GM06990 (cell line): ENCODE measurements at regions not wholly inside any gene's neighbourhood (a gene's known extent, or its start where the extent isn't known, plus 50 kb on each side); places are given as distances from the start of the nearest gene placed in this dataset.

Experiments used
- DNase-seq: peaks from one replicate; pipeline ENCODE4 v3.0.0-alpha.2; 2011; ENCODE audit not compliant: insufficient read length; ENCODE audit errors: extremely low read depth
- H3K27me3 ChIP-seq: replicated peaks from 2 replicates; pipeline ENCODE4 v1.6.0; 2011; ENCODE audit warnings: low read length; ENCODE audit not compliant: control insufficient read depth, insufficient read depth
- H3K36me3 ChIP-seq: 2 replicates; pipeline ENCODE4 v1.5.1; 2011; ENCODE audit warnings: low read length; ENCODE audit not compliant: control insufficient read depth, insufficient read depth
- H3K4me3 ChIP-seq: replicated peaks from 2 replicates; pipeline ENCODE4 v1.5.1; 2011; ENCODE audit warnings: low read depth, mild to moderate bottlenecking, control low read depth, low read length
- CTCF ChIP-seq: IDR thresholded peaks from 2 replicates; pipeline ENCODE4 v1.5.1; 2011; ENCODE audit warnings: low read length, control low read depth, mild to moderate bottlenecking, inconsistent platforms; ENCODE audit not compliant: insufficient read depth, poor library complexity, severe bottlenecking

- H3K36me3 ChIP-seq, result no peaks in the 10 kb centered on the region
- no peak overlapping the region for H3K4me3 ChIP-seq
- H3K27me3 ChIP-seq, result no peaks in the 10 kb centered on the region
- no peak for DNase-seq
- no peak for TF ChIP-seq CTCF
Observed at GRCh38 chr11:15341587-15341986, 226.9 kb downstream of the INSC start.

GRCh38 chr11:15342163-15342562, 227.4 kb downstream of the INSC start:
- no peak for DNase-seq
- Histone ChIP-seq H3K27me3 (no peaks in the 10 kb centered on the region), H3K36me3 (no peaks in the 10 kb centered on the region), H3K4me3 (no peak overlapping the region)
- TF ChIP-seq CTCF, result no peak

- DNase-seq, result no peak
- H3K36me3 ChIP-seq, result no peaks in the 10 kb centered on the region
- TF ChIP-seq CTCF, result no peak
- no peaks in the 10 kb centered on the region for H3K27me3 ChIP-seq
- no peak overlapping the region for H3K4me3 ChIP-seq
Observed at GRCh38 chr11:15346907-15347306, 232.2 kb downstream of the INSC start.

GRCh38 chr11:15347969-15348734, 233.4 kb downstream of the INSC start:
- Histone ChIP-seq H3K4me3 (no peak overlapping the region), H3K27me3 (no peaks in the 10 kb centered on the region), H3K36me3 (no peaks in the 10 kb centered on the region)
- no peak for TF ChIP-seq CTCF
- no peak for DNase-seq

- TF ChIP-seq CTCF, result no peak
- no peak for DNase-seq
- Histone ChIP-seq H3K4me3 (no peak overlapping the region), H3K27me3 (no peaks in the 10 kb centered on the region), H3K36me3 (no peaks in the 10 kb centered on the region)
Observed at GRCh38 chr11:15349413-15349812, 234.7 kb downstream of the INSC start.
